ENCODE measurements at regions not wholly inside any gene's neighbourhood (a gene's known extent, or its start where the extent isn't known, plus 50 kb on each side); places are given as distances from the start of the nearest gene placed in this dataset.

- Histone ChIP-seq H3K4me1 (ENCODE audit: low read depth) (no peaks in the 10 kb centered on the region), H3K4me3 (no peak overlapping the region), H3K9me3 (no peaks in the 10 kb centered on the region), H3K36me3 (ENCODE audit: low read depth) (no peaks in the 10 kb centered on the region)
- no peak for ATAC-seq
- intact Hi-C loops (cut with DNase I, micrococcal nuclease): no loop called here
- TF ChIP-seq CTCF (IDR thresholded peaks at IDR 0.05): no peak
- DNase-seq: no peak
These were observed 336.7 kb upstream of the MBL2 start for GRCh38 chr10:53109320-53109719.

- H3K36me3 ChIP-seq (ENCODE audit: low read depth): no peaks in the 10 kb centered on the region
- no peak for ATAC-seq
- DNase-seq: no peak
- H3K4me1 ChIP-seq (ENCODE audit: low read depth): no peaks in the 10 kb centered on the region
- no peaks in the 10 kb centered on the region for H3K9me3 ChIP-seq
- intact Hi-C loops (cut with DNase I, micrococcal nuclease): no loop called here
- no peak overlapping the region for H3K4me3 ChIP-seq
- TF ChIP-seq CTCF (IDR thresholded peaks at IDR 0.05): no peak
These were observed 335.8 kb upstream of the MBL2 start for GRCh38 chr10:53108317-53108934.

- DNase-seq (no peak), ATAC-seq (no peak)
- intact Hi-C loops (cut with DNase I, micrococcal nuclease): no loop called here
- TF ChIP-seq CTCF (IDR thresholded peaks at IDR 0.05): no peak
- H3K4me3 ChIP-seq: no peak overlapping the region
- H3K9me3 ChIP-seq: no peaks in the 10 kb centered on the region
- no peaks in the 10 kb centered on the region for H3K4me1 ChIP-seq (ENCODE audit: low read depth)
- no peaks in the 10 kb centered on the region for H3K36me3 ChIP-seq (ENCODE audit: low read depth)
These were observed 335.1 kb upstream of the MBL2 start for GRCh38 chr10:53107711-53108110.

- intact Hi-C loops (cut with DNase I, micrococcal nuclease): no loop called here
- Histone ChIP-seq H3K9me3 (no peaks in the 10 kb centered on the region), H3K4me3 (no peak overlapping the region), H3K36me3 (ENCODE audit: low read depth) (no peaks in the 10 kb centered on the region), H3K4me1 (ENCODE audit: low read depth) (no peaks in the 10 kb centered on the region)
- no peak for ATAC-seq
- DNase-seq: no peak
- TF ChIP-seq CTCF (IDR thresholded peaks at IDR 0.05): no peak
These were observed 329.8 kb upstream of the MBL2 start for GRCh38 chr10:53102424-53102823.

- no peaks in the 10 kb centered on the region for H3K9me3 ChIP-seq
- intact Hi-C loops (cut with DNase I, micrococcal nuclease): no loop called here
- no peaks in the 10 kb centered on the region for H3K4me1 ChIP-seq (ENCODE audit: low read depth)
- no peak for ATAC-seq
- no peak overlapping the region for H3K4me3 ChIP-seq
- TF ChIP-seq CTCF (IDR thresholded peaks at IDR 0.05): no peak
- no peak for DNase-seq
- H3K36me3 ChIP-seq (ENCODE audit: low read depth): no peaks in the 10 kb centered on the region
These were observed 321.3 kb upstream of the MBL2 start for GRCh38 chr10:53093878-53094277.

- no peak for TF ChIP-seq CTCF (IDR thresholded peaks at IDR 0.05)
- H3K4me1 ChIP-seq (ENCODE audit: low read depth): no peaks in the 10 kb centered on the region
- ATAC-seq: peak; percentile 61
- intact Hi-C loops (cut with DNase I, micrococcal nuclease): no loop called here
- no peaks in the 10 kb centered on the region for H3K9me3 ChIP-seq
- H3K36me3 ChIP-seq (ENCODE audit: low read depth): no peaks in the 10 kb centered on the region
- no peak overlapping the region for H3K4me3 ChIP-seq
- peak in 1 of 3 donors; percentile 6 for DNase-seq
These were observed 319.0 kb upstream of the MBL2 start for GRCh38 chr10:53091574-53091973.

All from mucosa of descending colon (tissue), 3 donors.